ENCODE measurements at regions not wholly inside any gene's neighbourhood (a gene's known extent, or its start where the extent isn't known, plus 50 kb on each side); places are given as distances from the start of the nearest gene placed in this dataset.

DNA sequence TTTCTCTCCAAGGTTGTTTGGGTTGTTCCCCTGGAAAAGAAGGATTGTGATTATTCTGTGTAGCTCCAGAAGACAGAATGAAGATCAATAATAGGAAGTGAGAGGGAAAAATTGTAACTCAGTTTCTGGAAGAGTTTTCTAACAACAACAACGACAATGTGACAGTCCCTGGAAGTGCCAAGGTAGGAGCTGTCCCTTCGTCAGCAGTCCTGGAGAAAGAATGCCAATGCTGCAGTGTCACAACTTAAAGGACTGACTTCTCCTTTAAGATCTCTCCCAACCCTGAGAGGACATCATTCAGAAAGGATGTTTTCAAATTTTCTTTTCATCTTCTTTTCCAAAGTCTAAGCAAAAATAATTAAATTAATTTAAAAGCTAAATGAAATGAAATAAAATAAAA, 136.4 kb upstream of the GAP43 start:
- 30 to 36% methylated on average over 2 of the region's 2 CpGs for WGBS, 2 donors
- Histone ChIP-seq H3K27ac (no peak overlapping the region), H3K4me1 (no peaks in the 10 kb centered on the region), H3K9me3 (no peaks in the 10 kb centered on the region), H3K4me3 (no peak overlapping the region), H3K36me3 (replicated peaks in 1 of 2; ENCODE audit: insufficient read depth in 1 of 2, low read depth in 2 of 2) (no peaks in the 10 kb centered on the region), H3K27me3 (no peaks in the 10 kb centered on the region)
- no peak for DNase-seq
- TF ChIP-seq POLR2A (IDR thresholded peaks at IDR 0.05), result no peak
- TF ChIP-seq, protein P1, sequence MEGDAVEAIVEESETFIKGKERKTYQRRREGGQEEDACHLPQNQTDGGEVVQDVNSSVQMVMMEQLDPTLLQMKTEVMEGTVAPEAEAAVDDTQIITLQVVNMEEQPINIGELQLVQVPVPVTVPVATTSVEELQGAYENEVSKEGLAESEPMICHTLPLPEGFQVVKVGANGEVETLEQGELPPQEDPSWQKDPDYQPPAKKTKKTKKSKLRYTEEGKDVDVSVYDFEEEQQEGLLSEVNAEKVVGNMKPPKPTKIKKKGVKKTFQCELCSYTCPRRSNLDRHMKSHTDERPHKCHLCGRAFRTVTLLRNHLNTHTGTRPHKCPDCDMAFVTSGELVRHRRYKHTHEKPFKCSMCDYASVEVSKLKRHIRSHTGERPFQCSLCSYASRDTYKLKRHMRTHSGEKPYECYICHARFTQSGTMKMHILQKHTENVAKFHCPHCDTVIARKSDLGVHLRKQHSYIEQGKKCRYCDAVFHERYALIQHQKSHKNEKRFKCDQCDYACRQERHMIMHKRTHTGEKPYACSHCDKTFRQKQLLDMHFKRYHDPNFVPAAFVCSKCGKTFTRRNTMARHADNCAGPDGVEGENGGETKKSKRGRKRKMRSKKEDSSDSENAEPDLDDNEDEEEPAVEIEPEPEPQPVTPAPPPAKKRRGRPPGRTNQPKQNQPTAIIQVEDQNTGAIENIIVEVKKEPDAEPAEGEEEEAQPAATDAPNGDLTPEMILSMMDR (IDR thresholded peaks at IDR 0.05), result no peak
- intact Hi-C loops (cut with DNase I), result no loop called here
- ATAC-seq, result no peak

GRCh38 chr3:115487968-115488367, 135.3 kb upstream of the GAP43 start:
- DNase-seq (no peak), ATAC-seq (no peak)
- H3K36me3 ChIP-seq (replicated peaks in 1 of 2; ENCODE audit: insufficient read depth in 1 of 2, low read depth in 2 of 2), result no peaks in the 10 kb centered on the region
- intact Hi-C loops (cut with DNase I), result no loop called here
- H3K4me3 ChIP-seq, result no peak overlapping the region
- no peaks in the 10 kb centered on the region for H3K27me3 ChIP-seq
- no peak overlapping the region for H3K27ac ChIP-seq
- TF ChIP-seq, protein P1 (IDR thresholded peaks at IDR 0.05), result no peak
- no peak for TF ChIP-seq POLR2A (IDR thresholded peaks at IDR 0.05)
- WGBS, 2 donors, result 32 to 82% methylated on average over 1 of the region's 1 CpG
- H3K4me1 ChIP-seq, result no peaks in the 10 kb centered on the region
- no peaks in the 10 kb centered on the region for H3K9me3 ChIP-seq

- Histone ChIP-seq H3K27ac (no peak overlapping the region), H3K36me3 (replicated peaks in 1 of 2; ENCODE audit: insufficient read depth in 1 of 2, low read depth in 2 of 2) (no peaks in the 10 kb centered on the region), H3K4me1 (no peaks in the 10 kb centered on the region), H3K4me3 (no peak overlapping the region), H3K9me3 (no peaks in the 10 kb centered on the region), H3K27me3 (no peaks in the 10 kb centered on the region)
- TF ChIP-seq POLR2A (IDR thresholded peaks at IDR 0.05), result no peak
- TF ChIP-seq, protein P1 (IDR thresholded peaks at IDR 0.05), result no peak
- intact Hi-C loops (cut with DNase I), result no loop called here
- ATAC-seq, result no peak
- DNase-seq, result no peak
Observed at GRCh38 chr3:115488409-115488808, 134.9 kb upstream of the GAP43 start.

DNA sequence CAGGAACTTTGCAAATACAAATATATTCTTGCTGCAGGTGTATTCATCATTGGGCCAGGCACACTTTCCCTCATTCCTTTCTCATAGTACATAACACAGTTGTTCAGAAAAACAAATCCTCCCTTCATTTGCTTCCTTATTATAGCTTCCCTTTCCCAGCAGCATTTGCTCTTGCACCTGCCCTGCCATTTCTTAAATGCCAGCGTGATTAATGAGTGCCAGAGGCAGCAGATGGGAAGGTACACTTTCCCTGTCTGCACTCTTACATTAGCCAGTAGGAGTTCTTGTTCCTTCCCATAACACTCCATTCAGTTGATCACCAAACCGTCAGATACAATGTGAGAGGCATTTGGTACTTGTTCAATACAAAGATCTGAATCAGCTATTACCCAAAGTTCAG, 128.5 kb upstream of the GAP43 start:
- DNase-seq (no peak), ATAC-seq (no peak)

DNA sequence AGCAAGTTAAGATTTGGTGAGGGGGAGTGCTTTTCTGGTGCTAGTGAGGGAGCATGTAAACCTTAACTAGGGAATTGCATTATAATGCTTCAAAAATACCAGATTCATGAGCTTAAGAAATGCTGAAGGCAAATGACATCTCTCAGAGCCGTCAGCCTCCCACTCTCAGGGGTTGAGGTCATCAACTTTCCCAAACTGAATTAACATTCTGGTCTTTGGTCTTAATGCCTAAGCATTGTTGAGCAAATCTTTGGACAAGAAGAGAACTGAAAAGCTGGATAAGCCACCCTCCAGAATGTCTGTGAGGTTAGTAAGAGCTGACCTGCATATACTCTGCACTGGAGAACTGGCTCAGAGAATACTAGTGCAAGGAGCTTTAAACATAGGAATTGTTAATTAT, 124.9 kb upstream of the GAP43 start:
- Histone ChIP-seq H3K36me3 (replicated peaks in 1 of 2; ENCODE audit: insufficient read depth in 1 of 2, low read depth in 2 of 2) (no peaks in the 10 kb centered on the region), H3K27ac (no peak overlapping the region), H3K4me3 (no peak overlapping the region), H3K9me3 (no peaks in the 10 kb centered on the region), H3K27me3 (no peaks in the 10 kb centered on the region), H3K4me1 (peaks cover 8% of the 10 kb centered on the region)
- intact Hi-C loops (cut with DNase I), result no loop called here
- ATAC-seq, result no peak
- TF ChIP-seq, protein P1 (IDR thresholded peaks at IDR 0.05), result no peak
- TF ChIP-seq POLR2A (IDR thresholded peaks at IDR 0.05), result no peak
- no peak for DNase-seq
- WGBS, 2 donors, result 70 to 72% methylated on average over 1 of the region's 1 CpG

More for the DNA sequence above, 128.5 kb upstream of the GAP43 start:
- H3K27ac ChIP-seq, result no peak overlapping the region
- H3K36me3 ChIP-seq (replicated peaks in 1 of 2; ENCODE audit: insufficient read depth in 1 of 2, low read depth in 2 of 2), result no peaks in the 10 kb centered on the region
- WGBS, 2 donors, result 50 to 55% methylated on average over 2 of the region's 2 CpGs
- H3K9me3 ChIP-seq, result no peaks in the 10 kb centered on the region
- intact Hi-C loops (cut with DNase I), result no loop called here
- no peak for TF ChIP-seq POLR2A (IDR thresholded peaks at IDR 0.05)
- TF ChIP-seq, protein P1 (IDR thresholded peaks at IDR 0.05), result no peak
- no peak overlapping the region for H3K4me3 ChIP-seq
- peaks cover 8% of the 10 kb centered on the region for H3K4me1 ChIP-seq
- H3K27me3 ChIP-seq, result no peaks in the 10 kb centered on the region
